IMR-90 (cell line): ENCODE measurements at regions not wholly inside any gene's neighbourhood (a gene's known extent, or its start where the extent isn't known, plus 50 kb on each side); places are given as distances from the start of the nearest gene placed in this dataset.

Experiments
- ATAC-seq: fragments of 200-7000 bp; cut with Tn5 transposase; 2 replicates; pipeline ENCODE4 v1.9.1; 2020; ENCODE audit warnings: low read depth, mild to moderate bottlenecking, moderate library complexity
- BruUV-seq: library from RNA; stranded (reverse); fragments of 400-500 nt; replicated peaks from 2 replicates; lab custom pipeline; 2021; lab: Mats Ljungman, UMichigan
- CTCF ChIA-PET: fragments of 300-600 bp; formaldehyde crosslinking; extraction: SDS; loops from one replicate; lab custom pipeline; 2021; ENCODE audit warnings: antibody characterized with exemption; lab: Yijun Ruan, JAX
- POLR2A ChIA-PET: fragments of 300-600 bp; sonication (Branson Sonifier 250); formaldehyde crosslinking; loops from one replicate; lab custom pipeline; 2022; ENCODE audit warnings: antibody characterized with exemption; ENCODE audit not compliant: unreplicated experiment; lab: Charles Lee
- DNase-seq: peaks from one replicate; pipeline ENCODE4 v3.0.0; 2013
- H2AFZ ChIP-seq: replicated peaks from 2 replicates; pipeline ENCODE3; 2013; ENCODE audit warnings: low read length, mild to moderate bottlenecking; ENCODE audit not compliant: poor library complexity
- H2AK5ac ChIP-seq: 2 replicates; pipeline ENCODE4 v1.6.1; 2013; ENCODE audit warnings: low read depth, low read length, inconsistent platforms
- H2AK9ac ChIP-seq: replicated peaks from 2 replicates; pipeline ENCODE3; 2013; ENCODE audit warnings: mild to moderate bottlenecking, low read depth, low read length, moderate library complexity; ENCODE audit not compliant: poor library complexity
- H2BK120ac ChIP-seq: 2 replicates; pipeline ENCODE4 v1.6.1; 2013; ENCODE audit warnings: low read depth, low read length, inconsistent platforms
- H2BK15ac ChIP-seq: 3 replicates; pipeline ENCODE4 v1.6.1; 2013; ENCODE audit warnings: low read depth, low read length, inconsistent platforms
- H2BK20ac ChIP-seq: 2 replicates; pipeline ENCODE4 v1.6.1; 2013; ENCODE audit warnings: low read depth, mild to moderate bottlenecking, inconsistent platforms, low read length, moderate library complexity
- H2BK5ac ChIP-seq: 2 replicates; pipeline ENCODE4 v1.6.1; 2013; ENCODE audit warnings: mild to moderate bottlenecking, low read depth, low read length, inconsistent platforms; ENCODE audit not compliant: poor library complexity, severe bottlenecking
- H3K14ac ChIP-seq: replicated peaks from 2 replicates; pipeline ENCODE4 v1.6.1; 2013; ENCODE audit warnings: low read depth, low read length, inconsistent platforms
- H3K18ac ChIP-seq: 2 replicates; pipeline ENCODE4 v1.6.1; 2013; ENCODE audit warnings: low read depth, low read length, control low read depth
- H3K23ac ChIP-seq: 2 replicates; pipeline ENCODE4 v1.6.1; 2013; ENCODE audit warnings: low read depth, low read length, inconsistent platforms
- H3K27ac ChIP-seq: 2 replicates; pipeline ENCODE4 v1.5.1; 2013; ENCODE audit warnings: mild to moderate bottlenecking, control low read depth, low read length; ENCODE audit not compliant: insufficient read depth
- H3K27me3 ChIP-seq: 2 replicates; pipeline ENCODE4 v1.6.1; 2013; ENCODE audit warnings: low read length; ENCODE audit not compliant: control insufficient read depth, insufficient read depth
- H3K36me3 ChIP-seq: 2 replicates; pipeline ENCODE4 v1.6.1; 2013; ENCODE audit warnings: low read length, mixed read lengths; ENCODE audit not compliant: control insufficient read depth, insufficient read depth
- H3K4ac ChIP-seq: 2 replicates; pipeline ENCODE4 v1.6.1; 2013; ENCODE audit warnings: low read depth, low read length, inconsistent platforms
- H3K4me1 ChIP-seq: 2 replicates; pipeline ENCODE4 v1.6.1; 2013; ENCODE audit warnings: low read length, mixed read lengths; ENCODE audit not compliant: control insufficient read depth, insufficient read depth
- H3K4me2 ChIP-seq: 2 replicates; pipeline ENCODE4 v1.6.1; 2013; ENCODE audit warnings: low read depth, mild to moderate bottlenecking, control low read depth, low read length, moderate library complexity
- H3K4me3 ChIP-seq: 2 replicates; pipeline ENCODE4 v1.5.1; 2013; ENCODE audit warnings: low read depth, mild to moderate bottlenecking, control low read depth, low read length, moderate library complexity; ENCODE audit not compliant: insufficient read depth
- H3K56ac ChIP-seq: 2 replicates; pipeline ENCODE4 v1.6.1; 2013; ENCODE audit warnings: low read length, inconsistent platforms; ENCODE audit not compliant: insufficient read depth; ENCODE audit errors: extremely low read depth
- H3K79me1 ChIP-seq, 2 experiments: 2 replicates each; pipeline ENCODE4 v1.6.1; 2013; ENCODE audit warnings: low read length in 2 of 2, inconsistent platforms in 1 of 2, low read depth in 1 of 2
- H3K9ac ChIP-seq: 2 replicates; pipeline ENCODE4 v1.6.1; 2013; ENCODE audit warnings: low read depth, low read length, control low read depth
- H3K9me1 ChIP-seq: 2 replicates; pipeline ENCODE4 v1.6.1; 2013; ENCODE audit warnings: low read length, inconsistent platforms; ENCODE audit not compliant: insufficient read depth
- H3K9me3 ChIP-seq: 2 replicates; pipeline ENCODE4 v1.6.1; 2013; ENCODE audit warnings: low read length; ENCODE audit not compliant: control insufficient read depth, insufficient read depth
- H4K20me1 ChIP-seq: 2 replicates; pipeline ENCODE4 v1.6.1; 2013; ENCODE audit warnings: low read length, inconsistent platforms; ENCODE audit not compliant: insufficient read depth
- H4K5ac ChIP-seq: 2 replicates; pipeline ENCODE4 v1.6.1; 2013; ENCODE audit warnings: mild to moderate bottlenecking, low read depth, low read length, control low read depth
- H4K8ac ChIP-seq, 2 experiments: 2 replicates each; pipeline ENCODE4 v1.6.1; 2013; ENCODE audit warnings: low read depth in 2 of 2, low read length in 2 of 2, control low read depth in 1 of 2, inconsistent platforms in 1 of 2
- H4K91ac ChIP-seq: 2 replicates; pipeline ENCODE4 v1.6.1; 2013; ENCODE audit warnings: low read depth, low read length, inconsistent platforms; ENCODE audit not compliant: insufficient read depth
- BHLHE40 ChIP-seq: fragments of 150-350 bp; IDR thresholded peaks from 2 replicates; pipeline ENCODE4 v1.6.1; 2016; ENCODE audit warnings: mild to moderate bottlenecking, low read depth, low read length
- CEBPB ChIP-seq: IDR thresholded peaks from 2 replicates; pipeline ENCODE4 v1.6.1; 2012; ENCODE audit warnings: low read depth, low read length, improper control_type of control experiment
- FOS ChIP-seq: fragments of 150-350 bp; IDR thresholded peaks from 2 replicates; pipeline ENCODE4 v1.6.1; 2016; ENCODE audit warnings: low read depth, low read length
- MAFK ChIP-seq: IDR thresholded peaks from 2 replicates; pipeline ENCODE4 v1.6.1; 2012; ENCODE audit warnings: low read depth, low read length, improper control_type of control experiment
- MAZ ChIP-seq: IDR thresholded peaks from 2 replicates; pipeline ENCODE4 v1.6.1; 2012; ENCODE audit warnings: low read depth, mild to moderate bottlenecking, low read length, improper control_type of control experiment, moderate library complexity, borderline replicate concordance
- MXI1 ChIP-seq: IDR thresholded peaks from 2 replicates; pipeline ENCODE4 v1.6.1; 2012; ENCODE audit warnings: low read depth, mild to moderate bottlenecking, low read length, moderate library complexity, borderline replicate concordance
- NFE2L2 ChIP-seq: fragments of 150-350 bp; IDR thresholded peaks from 2 replicates; pipeline ENCODE4 v1.6.1; 2016; ENCODE audit warnings: low read depth, mild to moderate bottlenecking, low read length
- POLR2A ChIP-seq: IDR thresholded peaks from 2 replicates; pipeline ENCODE4 v1.6.1; 2012; ENCODE audit warnings: mild to moderate bottlenecking, low read depth, low read length
- RAD21 ChIP-seq: IDR thresholded peaks from 2 replicates; pipeline ENCODE4 v1.6.1; 2012; ENCODE audit warnings: low read length, improper control_type of control experiment
- RCOR1 ChIP-seq: IDR thresholded peaks from 2 replicates; pipeline ENCODE4 v1.6.1; 2012; ENCODE audit warnings: mild to moderate bottlenecking, low read length, improper control_type of control experiment; ENCODE audit not compliant: insufficient replicate concordance
- RFX5 ChIP-seq: IDR thresholded peaks from 2 replicates; pipeline ENCODE4 v1.8.0; 2012; ENCODE audit warnings: low read depth, mild to moderate bottlenecking, low read length, moderate library complexity
- SMC3 ChIP-seq: fragments of 150-350 bp; IDR thresholded peaks from 2 replicates; pipeline ENCODE4 v1.6.1; 2016; ENCODE audit warnings: low read depth, mild to moderate bottlenecking, antibody characterized with exemption, low read length, moderate library complexity
- USF2 ChIP-seq: fragments of 150-350 bp; IDR thresholded peaks from 2 replicates; pipeline ENCODE4 v1.6.1; 2017; ENCODE audit warnings: mild to moderate bottlenecking, antibody characterized with exemption, low read length, low read depth
- WGBS, 2 experiments: methylation state at CpG; one replicate each; pipeline versions ENCODE4 v1.1.5 to v1.1.7; 2013; ENCODE audit warnings: missing lambda C conversion rate in 2 of 2; ENCODE audit not compliant: insufficient read length in 1 of 2; ENCODE audit errors: extremely low coverage in 2 of 2; 5-methylcytosine and 5-hydroxymethylcytosine counted together
- dilution Hi-C: fragments of 300-500 bp; cut with HindIII; formaldehyde crosslinking; loops from one replicate; pipeline ENCODE4 v1.14.3; 2018; ENCODE audit warnings: low sequenced_read_pairs; ENCODE audit not compliant: unreplicated experiment
- in situ Hi-C: fragments of 300-500 bp; cut with MboI; formaldehyde crosslinking; loops from 3 replicates; pipeline ENCODE4 v1.14.3; 2019; ENCODE audit warnings: low sequenced_read_pairs, inconsistent platforms, mixed read lengths
- intact Hi-C: fragments of 100-400 bp; cut with micrococcal nuclease; formaldehyde crosslinking; loops from 2 replicates; pipeline ENCODE4 v1.10.0; 2022
- TF ChIP-seq, protein P1 (sequence below): fragments of 150-350 bp; IDR thresholded peaks from 2 replicates; pipeline ENCODE4 v1.6.1; 2016; ENCODE audit warnings: low read depth, mild to moderate bottlenecking, low read length, moderate library complexity, borderline replicate concordance
- TF ChIP-seq, protein P2 (sequence below): conservative IDR thresholded peaks from 2 replicates; pipeline ENCODE4 v1.5.1; 2012; ENCODE audit warnings: mild to moderate bottlenecking, low read depth, low read length, improper control_type of control experiment

- Histone ChIP-seq H3K4me1 (peaks cover 2% of the 10 kb centered on the region; the same call in 1 of the 2 replicates), H2BK120ac (no peak overlapping the region; the same call in none of the 2 replicates), H4K5ac (no peak overlapping the region), H2AFZ (no peak overlapping the region), H2BK15ac (peak overlapping the region; percentile 37; the same call in 1 of the 3 replicates), H3K9me1 (no peaks in the 10 kb centered on the region; the same call in 1 of the 2 replicates), H3K79me1 (no peaks in the 10 kb centered on the region), H3K18ac (no peak overlapping the region), H2BK5ac (no peak overlapping the region), H3K27me3 (no peaks in the 10 kb centered on the region), H3K27ac (no peak overlapping the region), H2BK20ac (no peak overlapping the region), H3K4me3 (no peak overlapping the region), H4K20me1 (no peaks in the 10 kb centered on the region), H3K36me3 (no peaks in the 10 kb centered on the region), H3K14ac (no peak overlapping the region; the same call in 1 of the 2 replicates), H2AK9ac (no peak overlapping the region), H3K9ac (no peak overlapping the region), H3K9me3 (no peaks in the 10 kb centered on the region), H3K56ac (no peak overlapping the region), H3K4ac (no peak overlapping the region), H4K8ac (no peak overlapping the region), H3K23ac (no peak overlapping the region), H3K4me2 (no peak overlapping the region), H4K91ac (no peak overlapping the region), H2AK5ac (no peak overlapping the region; the same call in 1 of the 2 replicates)
- POLR2A ChIA-PET: no interaction called here
- DNase-seq (no peak), ATAC-seq (no peak)
- TF ChIP-seq NFE2L2 (no peak), CEBPB (no peak), USF2 (no peak), RFX5 (no peak), MAFK (no peak), RAD21 (no peak), FOS (no peak), SMC3 (no peak), MAZ (no peak), MXI1 (no peak), RCOR1 (no peak), BHLHE40 (no peak), POLR2A (no peak)
- TF ChIP-seq, protein P1, sequence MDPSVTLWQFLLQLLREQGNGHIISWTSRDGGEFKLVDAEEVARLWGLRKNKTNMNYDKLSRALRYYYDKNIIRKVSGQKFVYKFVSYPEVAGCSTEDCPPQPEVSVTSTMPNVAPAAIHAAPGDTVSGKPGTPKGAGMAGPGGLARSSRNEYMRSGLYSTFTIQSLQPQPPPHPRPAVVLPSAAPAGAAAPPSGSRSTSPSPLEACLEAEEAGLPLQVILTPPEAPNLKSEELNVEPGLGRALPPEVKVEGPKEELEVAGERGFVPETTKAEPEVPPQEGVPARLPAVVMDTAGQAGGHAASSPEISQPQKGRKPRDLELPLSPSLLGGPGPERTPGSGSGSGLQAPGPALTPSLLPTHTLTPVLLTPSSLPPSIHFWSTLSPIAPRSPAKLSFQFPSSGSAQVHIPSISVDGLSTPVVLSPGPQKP: no peak
- TF ChIP-seq, protein P2, sequence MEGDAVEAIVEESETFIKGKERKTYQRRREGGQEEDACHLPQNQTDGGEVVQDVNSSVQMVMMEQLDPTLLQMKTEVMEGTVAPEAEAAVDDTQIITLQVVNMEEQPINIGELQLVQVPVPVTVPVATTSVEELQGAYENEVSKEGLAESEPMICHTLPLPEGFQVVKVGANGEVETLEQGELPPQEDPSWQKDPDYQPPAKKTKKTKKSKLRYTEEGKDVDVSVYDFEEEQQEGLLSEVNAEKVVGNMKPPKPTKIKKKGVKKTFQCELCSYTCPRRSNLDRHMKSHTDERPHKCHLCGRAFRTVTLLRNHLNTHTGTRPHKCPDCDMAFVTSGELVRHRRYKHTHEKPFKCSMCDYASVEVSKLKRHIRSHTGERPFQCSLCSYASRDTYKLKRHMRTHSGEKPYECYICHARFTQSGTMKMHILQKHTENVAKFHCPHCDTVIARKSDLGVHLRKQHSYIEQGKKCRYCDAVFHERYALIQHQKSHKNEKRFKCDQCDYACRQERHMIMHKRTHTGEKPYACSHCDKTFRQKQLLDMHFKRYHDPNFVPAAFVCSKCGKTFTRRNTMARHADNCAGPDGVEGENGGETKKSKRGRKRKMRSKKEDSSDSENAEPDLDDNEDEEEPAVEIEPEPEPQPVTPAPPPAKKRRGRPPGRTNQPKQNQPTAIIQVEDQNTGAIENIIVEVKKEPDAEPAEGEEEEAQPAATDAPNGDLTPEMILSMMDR: no peak
- CTCF ChIA-PET: no interaction called here
- WGBS, 2 experiments: no CpG with 5 or more reads among the region's 11 CpGs
- dilution Hi-C loops: no loop called here
- no TSS peak for BruUV-seq
- intact Hi-C loops: no loop called here
- in situ Hi-C loops: no loop called here
Observed at GRCh38 chr2:234437642-234438304, 59.1 kb downstream of the ARL4C start.
